NCI-H2171 (cell line): ENCODE measurements at regions not wholly inside any gene's neighbourhood (a gene's known extent, or its start where the extent isn't known, plus 50 kb on each side); places are given as distances from the start of the nearest gene placed in this dataset.
A peak's percentile ranks its signal among the peaks of the same experiment; 100 is the strongest.
"Not testable (repeated sequence)": the region's sequence is repeated elsewhere in the genome, so short reads cannot be mapped to it uniquely, and the experiment has no call there.

Experiments used
- DNase-seq: peaks from one replicate; lab custom pipeline; 2025; lab: John Stamatoyannopoulos, UW

DNA sequence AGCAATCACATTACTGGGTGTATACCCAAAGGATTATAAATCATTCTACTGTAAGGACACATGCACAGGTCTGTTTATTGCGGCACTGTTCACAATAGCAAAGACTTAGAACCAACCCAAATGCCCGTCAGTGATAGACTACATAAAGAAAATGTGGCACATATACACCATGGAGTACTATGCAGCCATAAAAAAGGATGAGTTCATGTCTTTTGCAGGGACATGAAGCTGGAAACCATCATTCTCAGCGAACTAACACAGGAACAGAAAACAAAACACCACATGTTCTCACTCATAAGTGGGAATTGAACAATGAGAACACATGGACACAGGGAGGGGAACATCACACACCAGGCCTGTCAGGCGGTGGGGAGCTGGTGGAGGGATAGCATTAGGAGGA lies 313.9 kb upstream of the NCKAP5 start:
- not testable (repeated sequence) for DNase-seq

DNA sequence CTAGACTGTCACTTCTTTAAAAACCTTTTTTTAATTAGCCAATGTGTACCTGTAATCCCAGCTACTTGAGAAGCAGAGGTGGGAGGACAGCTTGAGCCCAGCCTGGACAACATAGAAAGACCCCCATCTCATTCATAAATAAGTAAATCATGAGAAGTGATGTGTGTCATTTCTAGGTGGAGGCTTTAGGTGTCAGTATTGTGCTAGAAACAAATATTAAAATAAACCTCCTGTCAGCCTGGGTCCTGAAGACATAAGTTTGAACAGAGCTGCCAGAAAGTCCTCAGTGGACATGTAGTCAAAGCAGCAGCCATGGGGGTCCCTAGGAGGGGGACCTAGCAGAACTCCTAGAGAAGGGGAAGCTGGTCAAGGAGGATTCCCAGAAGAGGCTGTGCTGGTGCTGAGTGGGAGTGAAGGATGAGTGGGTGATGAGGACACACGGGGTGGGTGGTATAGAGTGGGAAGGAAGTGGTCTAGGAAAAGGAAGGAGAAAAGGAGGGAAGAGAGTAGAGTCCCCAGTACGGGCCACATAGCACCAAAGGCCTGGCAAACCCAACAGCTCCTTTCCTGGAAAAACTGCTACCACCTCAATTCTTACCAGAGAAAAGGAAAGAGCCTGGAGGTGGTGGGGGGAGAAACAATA lies 316.6 kb upstream of the NCKAP5 start:
- no peak for DNase-seq

DNA sequence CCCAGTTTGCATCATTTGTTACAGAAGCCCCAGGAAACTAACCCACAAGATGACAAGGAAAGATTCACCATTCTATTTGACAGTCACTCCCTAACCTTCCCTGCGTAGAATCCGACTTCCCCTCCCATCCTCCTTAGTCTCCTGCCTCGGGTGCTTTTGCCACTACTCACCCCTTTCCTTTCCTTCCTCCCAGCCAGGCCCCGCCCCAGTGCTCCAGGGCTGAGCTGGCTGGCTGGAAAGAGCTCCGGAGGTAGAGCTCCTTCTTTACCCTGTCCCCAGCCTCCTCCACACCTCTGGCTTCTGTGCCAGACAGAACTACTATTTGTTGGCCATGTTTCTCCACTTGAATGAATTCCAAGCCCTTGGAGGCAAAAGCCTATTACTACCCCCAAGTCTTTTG lies 317.6 kb upstream of the NCKAP5 start:
- DNase-seq: no peak

- DNase-seq: peak; percentile 59
Measured at GRCh38 chr2:133886735-133887675, 318.7 kb upstream of the NCKAP5 start.

DNA sequence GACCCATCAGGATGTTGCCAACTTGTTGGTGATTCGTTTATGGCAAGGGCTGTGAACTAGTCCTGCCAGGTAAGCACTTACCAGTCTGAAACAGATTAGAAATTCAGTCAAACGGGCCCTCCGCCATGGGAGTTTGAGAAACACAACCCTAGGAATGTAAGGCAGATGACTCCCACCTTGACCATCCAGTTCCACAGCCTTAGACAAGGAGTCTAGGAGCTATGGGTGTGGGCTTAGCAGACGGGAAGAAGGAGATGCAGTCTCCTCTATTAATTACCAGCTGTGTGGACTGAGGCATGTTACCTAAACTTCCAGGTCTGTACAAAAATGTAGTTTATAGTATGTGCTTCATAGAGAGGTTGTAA lies 319.4 kb upstream of the NCKAP5 start:
- DNase-seq: no peak

- no peak for DNase-seq
Measured at GRCh38 chr2:133888107-133888506, 319.8 kb upstream of the NCKAP5 start.

- no peak for DNase-seq
Measured at GRCh38 chr2:133888621-133889219, 320.5 kb upstream of the NCKAP5 start.

- DNase-seq: no peak
Measured at GRCh38 chr2:133892352-133892913, 324.2 kb upstream of the NCKAP5 start.

GRCh38 chr2:133894429-133894828 lies 326.2 kb upstream of the NCKAP5 start:
- no peak for DNase-seq

DNA sequence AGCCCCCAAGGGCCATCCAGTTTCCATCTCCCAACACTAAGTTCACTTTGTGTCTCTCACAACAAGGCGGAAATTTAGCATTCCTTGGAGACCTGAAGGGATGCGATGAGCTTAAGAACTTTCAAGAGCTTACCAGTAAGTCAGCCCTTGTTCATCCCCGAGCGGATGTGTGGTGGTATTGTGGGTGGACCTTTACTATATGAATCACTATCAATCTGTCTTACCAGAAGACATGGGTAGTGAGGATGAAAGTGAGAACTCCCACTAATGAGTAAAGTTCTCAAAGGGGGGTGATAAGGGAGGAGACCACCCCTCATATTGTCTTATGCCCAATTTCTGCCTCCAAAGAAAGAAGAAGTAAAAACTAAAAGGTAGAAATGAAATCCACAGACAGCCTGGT lies 329.6 kb upstream of the NCKAP5 start:
- not testable (repeated sequence) for DNase-seq

- DNase-seq: no peak
Measured at GRCh38 chr2:133900909-133901308, 332.6 kb upstream of the NCKAP5 start.

DNA sequence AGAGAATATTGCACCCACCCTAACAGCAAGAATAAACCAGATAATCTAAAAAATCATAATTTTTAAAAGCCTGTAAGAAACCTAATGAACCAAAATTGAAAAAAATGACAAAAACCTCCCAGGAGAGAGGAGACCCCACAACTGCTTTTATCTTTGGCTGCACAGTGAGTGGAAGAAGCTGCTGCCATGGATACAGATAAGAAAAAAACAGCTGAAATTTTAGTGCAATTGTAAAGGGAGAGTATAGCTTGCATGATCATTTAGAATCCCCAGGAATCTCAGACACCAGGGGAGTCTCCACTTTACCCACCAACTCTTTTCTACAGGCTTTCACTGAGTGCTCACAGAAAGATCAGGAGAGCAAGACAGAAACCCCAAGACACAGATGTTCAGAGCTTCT lies 338.1 kb upstream of the NCKAP5 start:
- DNase-seq: no peak

DNA sequence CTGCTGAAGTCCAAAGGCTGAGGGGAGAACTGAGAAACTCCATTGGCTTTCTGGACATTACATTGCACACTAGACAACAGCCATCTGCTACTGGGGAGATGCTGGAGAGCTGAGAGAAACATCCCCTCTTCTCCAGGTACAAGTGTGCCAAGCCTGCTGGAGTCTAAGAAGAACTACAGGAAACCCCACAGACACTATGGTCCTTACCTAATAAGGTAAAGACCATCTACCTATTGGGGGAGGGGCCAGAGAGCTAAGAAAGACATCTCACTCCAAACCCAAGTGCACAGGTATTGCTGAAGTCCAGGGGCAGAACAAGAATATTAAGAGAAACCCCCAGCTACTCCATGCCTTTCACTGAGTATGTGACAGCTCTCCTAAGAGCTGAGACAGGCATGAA lies 338.7 kb upstream of the NCKAP5 start:
- no peak for DNase-seq

DNA sequence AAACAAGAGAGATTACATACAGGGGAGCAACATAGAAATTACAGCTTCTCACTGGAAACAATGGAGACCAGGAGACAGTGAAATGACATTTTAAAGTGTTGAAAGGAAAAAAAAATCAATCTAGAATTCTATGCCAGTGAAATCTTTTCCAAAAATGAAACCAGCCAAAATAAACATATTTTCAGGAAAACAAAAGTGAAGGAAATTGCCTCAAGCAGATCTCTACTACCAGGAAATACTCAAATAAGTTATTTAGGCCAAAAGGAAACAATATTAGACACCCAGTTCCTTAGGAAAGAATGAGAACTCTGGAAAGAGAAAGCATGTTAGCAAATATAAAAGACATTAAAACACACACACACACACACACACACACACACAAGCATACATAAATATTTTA lies 339.9 kb upstream of the NCKAP5 start:
- no peak for DNase-seq

GRCh38 chr2:133918141-133918540 lies 335.7 kb upstream of the MGAT5 start:
- DNase-seq: no peak

- DNase-seq: no peak
Measured at GRCh38 chr2:133919285-133919684, 334.6 kb upstream of the MGAT5 start.

DNA sequence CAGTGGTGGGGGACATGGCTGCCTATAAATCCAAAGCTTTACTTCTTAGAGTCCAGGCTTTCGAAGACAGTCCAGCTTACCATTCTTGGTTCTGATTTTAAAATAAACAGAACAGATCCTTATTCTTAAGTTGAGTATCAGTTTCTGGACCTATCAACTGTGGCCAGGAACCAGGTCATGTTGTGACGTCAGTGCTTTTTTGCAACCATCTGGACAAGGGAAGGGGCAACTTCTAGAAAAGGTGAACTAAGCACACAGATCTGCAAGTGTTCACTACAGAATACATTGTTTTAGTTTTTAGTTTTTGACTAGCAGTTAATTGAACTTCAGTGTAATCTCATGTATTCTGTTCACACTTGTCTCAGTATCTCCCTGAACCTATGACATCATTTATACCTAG lies 326.0 kb upstream of the MGAT5 start:
- no peak for DNase-seq

GRCh38 chr2:133936096-133936495 lies 317.8 kb upstream of the MGAT5 start:
- no peak for DNase-seq

GRCh38 chr2:133936601-133937000 lies 317.3 kb upstream of the MGAT5 start:
- no peak for DNase-seq

GRCh38 chr2:133937669-133938068 lies 316.2 kb upstream of the MGAT5 start:
- DNase-seq: no peak

GRCh38 chr2:133940134-133940533 lies 313.7 kb upstream of the MGAT5 start:
- DNase-seq: no peak

GRCh38 chr2:133941666-133942065 lies 312.2 kb upstream of the MGAT5 start:
- no peak for DNase-seq

DNA sequence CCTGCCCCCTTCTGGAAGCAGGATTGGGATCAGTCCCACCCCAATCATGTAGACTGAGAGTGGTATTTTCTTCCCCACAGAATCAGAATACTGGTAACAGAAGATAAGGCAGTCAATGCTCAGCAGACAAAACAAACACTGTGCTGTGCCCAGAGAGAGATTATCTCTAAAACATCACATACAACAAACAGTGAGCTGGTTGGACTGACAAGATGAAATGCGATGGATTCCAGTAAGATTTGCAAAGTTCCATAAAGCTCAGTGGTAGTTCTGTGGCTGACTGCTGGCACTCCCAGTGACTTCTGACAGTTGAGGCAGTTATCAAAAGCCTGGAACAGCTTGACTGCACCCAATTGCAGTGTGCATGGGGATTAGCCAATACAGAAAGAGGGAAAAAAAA lies 311.5 kb upstream of the MGAT5 start:
- no peak for DNase-seq
